Urothelium cell line (cell line): ENCODE measurements at regions not wholly inside any gene's neighbourhood (a gene's known extent, or its start where the extent isn't known, plus 50 kb on each side); places are given as distances from the start of the nearest gene placed in this dataset.

ENCODE experiments used
- DNase-seq: peaks from one replicate; pipeline ENCODE4 v3.0.0; 2011; ENCODE audit warnings: low spot score, mixed read lengths
- FAIRE-seq: peaks from 2 replicates; lab custom pipeline; 2011; peaks lifted over from hg19 to GRCh38; lab: Jason Lieb, UNC

DNA sequence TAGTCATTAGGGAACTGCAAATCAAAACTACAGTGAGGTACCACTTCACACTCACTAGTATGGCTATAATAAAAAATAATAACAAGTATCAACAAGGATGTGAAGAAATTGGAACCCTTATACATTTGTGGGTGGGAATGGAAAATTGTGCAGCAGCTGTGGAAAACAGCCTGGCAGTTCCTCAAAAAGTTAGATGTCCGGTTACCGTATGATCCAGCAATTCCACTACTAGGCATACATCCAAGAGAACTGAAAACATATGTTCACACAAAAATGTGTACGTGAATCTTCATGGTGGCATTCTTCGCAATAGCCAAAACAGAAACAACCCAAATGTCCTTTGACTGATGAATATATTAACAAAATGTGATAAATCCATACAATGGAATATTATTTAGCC, 187.9 kb upstream of the LYSMD4 start:
- FAIRE-seq (no peak), DNase-seq (no peak)

DNA sequence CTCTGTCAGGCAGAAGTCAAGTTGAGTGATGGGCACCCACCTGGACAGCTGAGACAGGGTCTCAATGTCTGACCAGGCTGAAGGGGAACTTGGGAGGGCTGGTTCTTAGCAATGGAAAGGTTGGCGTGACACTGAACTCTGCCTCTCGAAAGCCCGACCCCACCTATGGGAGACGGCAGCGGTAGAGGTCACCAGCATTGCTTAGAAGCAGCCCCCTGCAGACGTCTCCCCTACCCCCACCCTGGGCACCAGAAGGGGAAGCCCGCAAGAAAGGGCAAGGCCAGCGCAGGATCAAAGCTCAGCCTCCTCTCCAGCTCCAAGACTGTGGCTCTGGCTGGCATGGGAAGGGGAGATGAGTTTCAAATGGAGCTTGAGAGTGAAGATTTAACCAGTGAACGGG, 184.8 kb upstream of the LYSMD4 start:
- no peak for FAIRE-seq
- DNase-seq = no peak

GRCh38 chr15:99917252-99917651, 184.0 kb upstream of the LYSMD4 start:
- no peak for DNase-seq
- FAIRE-seq = no peak

DNA sequence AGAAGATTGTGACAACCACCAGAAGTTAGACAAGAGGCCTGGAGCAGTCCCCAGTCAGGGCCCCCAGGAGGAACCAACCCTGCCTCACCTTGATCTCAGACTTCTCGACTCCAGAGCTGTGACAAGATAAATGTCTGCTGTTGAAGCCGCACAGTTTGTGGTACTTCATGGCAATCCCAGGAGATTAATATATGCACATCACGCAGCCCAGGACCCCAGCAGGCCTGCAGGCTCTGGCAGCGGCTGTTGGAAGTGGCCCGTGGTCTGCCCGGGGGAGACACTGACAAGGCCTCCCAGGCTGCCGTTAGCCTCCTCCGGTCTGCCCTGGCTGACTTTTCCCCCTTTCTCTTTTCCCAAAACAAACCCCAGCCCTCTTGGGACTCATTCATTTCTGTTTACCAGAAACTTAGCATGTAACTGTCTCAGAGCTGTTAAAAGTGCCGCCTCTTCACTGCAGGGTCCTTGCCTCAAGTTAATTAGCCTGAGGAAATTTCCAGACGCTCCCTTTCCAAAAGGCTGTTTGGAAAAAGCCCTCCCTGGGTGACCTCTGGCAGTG, 183.5 kb upstream of the LYSMD4 start:
- FAIRE-seq = no peak

GRCh38 chr15:99914723-99915122, 181.5 kb upstream of the LYSMD4 start:
- FAIRE-seq = no peak
- no peak for DNase-seq

More for the DNA sequence above, 183.5 kb upstream of the LYSMD4 start:
- no peak for DNase-seq

DNA sequence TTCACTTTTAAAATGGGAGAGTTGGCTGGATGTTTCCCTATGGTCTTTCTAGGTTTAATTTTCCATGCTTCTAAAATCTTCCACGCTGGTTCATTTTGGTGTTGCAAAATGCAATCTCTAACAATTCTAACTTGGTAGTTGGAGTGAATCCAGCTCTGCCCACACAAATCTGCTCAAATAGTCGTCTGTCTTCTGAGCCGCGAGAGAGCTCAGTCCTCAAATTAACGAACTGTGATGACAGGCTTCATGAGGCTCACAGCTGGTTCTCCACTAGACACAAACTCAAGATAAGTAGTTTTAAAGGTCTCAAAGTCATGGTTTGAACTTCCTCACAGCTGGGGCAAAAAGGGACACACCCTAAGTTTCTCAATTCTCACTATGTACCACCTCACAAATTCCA, 178.6 kb upstream of the LYSMD4 start:
- FAIRE-seq (no peak), DNase-seq (no peak)

- DNase-seq (peak; percentile 23), FAIRE-seq (no peak)
Measured at GRCh38 chr15:99909592-99910295, 176.5 kb upstream of the LYSMD4 start.

DNA sequence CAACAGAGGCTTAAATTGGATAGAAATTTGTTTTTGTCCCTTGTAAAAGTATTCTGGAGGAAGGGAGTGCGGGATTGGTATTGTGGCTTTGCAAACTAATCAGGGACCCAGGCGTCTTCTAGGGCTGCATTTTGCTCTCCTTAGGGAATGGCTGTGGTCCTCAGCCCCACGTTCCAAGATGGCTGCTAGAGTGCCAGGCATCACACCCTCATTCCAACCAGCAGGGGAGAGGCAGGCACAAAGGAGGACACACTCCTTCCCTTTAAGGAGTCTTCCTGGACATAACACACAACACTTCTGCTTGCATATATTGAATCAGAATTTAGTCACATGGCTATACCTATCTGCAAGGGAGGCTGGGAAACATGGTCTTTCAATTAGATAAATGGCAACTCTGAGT, 174.5 kb upstream of the LYSMD4 start:
- DNase-seq (no peak), FAIRE-seq (no peak)

GRCh38 chr15:99906793-99907192, 173.6 kb upstream of the LYSMD4 start:
- FAIRE-seq = no peak
- DNase-seq = no peak

DNA sequence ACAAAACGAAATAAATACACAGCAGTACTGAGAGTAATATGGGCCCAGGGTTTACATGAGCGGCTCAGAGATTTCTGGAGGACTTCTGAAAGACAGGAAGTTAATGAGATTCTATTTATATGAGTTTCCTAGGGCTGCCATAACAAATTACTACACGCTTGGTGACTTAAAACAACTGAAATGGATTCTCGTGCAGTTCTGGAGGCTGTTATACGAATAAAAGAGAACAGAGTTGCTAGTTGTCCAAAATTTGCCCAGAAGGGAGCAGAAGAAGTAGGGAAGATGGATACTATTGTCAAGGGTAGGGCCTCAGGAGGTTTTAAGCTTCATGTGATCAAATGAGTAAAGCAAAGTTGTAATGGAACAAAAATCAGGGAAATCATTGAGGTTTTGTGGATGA, 173.1 kb upstream of the LYSMD4 start:
- FAIRE-seq (no peak), DNase-seq (no peak)

- FAIRE-seq = no peak
- DNase-seq = no peak
Measured at GRCh38 chr15:99902248-99902928, 169.2 kb upstream of the LYSMD4 start.

DNA sequence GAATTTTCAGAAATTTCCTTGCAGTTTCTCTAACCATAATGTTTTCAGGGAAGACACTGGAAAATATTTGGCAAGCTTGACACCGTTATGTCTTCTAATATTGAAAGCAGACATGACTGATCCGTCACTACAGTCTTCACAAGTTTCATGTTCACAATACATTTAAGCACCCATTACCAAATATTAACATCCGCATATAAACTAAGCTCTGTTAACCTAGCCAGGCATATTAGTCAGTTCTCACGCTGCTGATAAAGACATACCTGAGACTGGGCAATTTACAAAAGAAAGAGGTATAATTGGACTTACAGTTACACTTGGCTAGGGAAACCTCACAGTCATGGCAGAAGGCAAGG, 162.7 kb upstream of the LYSMD4 start:
- DNase-seq (no peak), FAIRE-seq (no peak)

GRCh38 chr15:99895189-99895955, 162.1 kb upstream of the LYSMD4 start:
- DNase-seq = no peak
- FAIRE-seq = no peak

DNA sequence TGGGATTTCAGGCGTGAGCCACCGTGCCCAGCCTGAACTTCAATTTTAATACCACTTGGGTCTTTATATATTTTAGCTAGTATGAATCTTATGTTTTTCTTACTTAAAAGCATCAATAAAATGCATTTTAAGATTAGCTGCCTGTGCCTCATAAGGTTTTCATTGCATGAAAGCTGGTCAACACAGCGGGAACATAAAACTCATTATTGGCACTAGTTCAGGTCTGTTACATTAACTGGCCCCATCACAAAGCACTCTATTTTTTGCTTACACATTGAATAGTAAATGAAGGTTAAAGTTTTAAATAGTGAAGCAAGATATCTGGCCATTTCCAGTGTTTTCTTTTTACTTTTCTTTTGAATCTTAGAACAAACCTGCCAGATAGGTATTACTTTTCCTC, 145.6 kb upstream of the LYSMD4 start:
- DNase-seq (no peak), FAIRE-seq (no peak)

GRCh38 chr15:99873451-99873850, 140.2 kb upstream of the LYSMD4 start:
- no peak for DNase-seq
- FAIRE-seq = no peak

DNA sequence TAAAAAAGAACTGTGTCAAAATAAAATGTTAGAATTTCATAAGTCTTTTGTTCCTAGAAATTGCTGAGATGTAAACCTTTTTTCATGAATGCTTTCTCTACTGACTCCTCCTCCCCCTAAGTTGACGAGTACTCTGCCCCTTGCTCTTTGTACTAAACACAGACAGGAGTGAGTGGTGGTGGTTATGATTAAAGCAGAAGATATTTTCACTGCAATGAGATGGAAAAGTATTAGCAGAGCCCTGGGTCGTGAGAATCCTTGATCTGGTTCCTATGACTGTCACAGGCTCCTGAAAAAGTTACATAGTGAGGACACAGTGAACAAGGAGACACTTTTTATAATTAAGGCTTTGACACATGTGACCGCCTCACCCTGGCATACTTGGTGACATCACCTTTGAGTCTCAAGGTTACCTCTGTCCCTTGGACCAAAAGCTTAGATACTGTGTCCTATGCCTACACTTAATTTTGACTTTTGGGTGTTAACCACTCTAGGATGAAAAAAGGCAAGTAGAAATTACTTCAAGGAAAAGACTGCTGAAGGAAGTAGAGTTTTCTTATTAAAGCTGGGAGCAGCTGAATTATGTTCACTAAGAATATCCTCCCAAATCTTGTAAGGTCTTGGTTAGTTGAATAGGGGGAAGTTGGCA, 130.4 kb upstream of the LYSMD4 start:
- DNase-seq (no peak), FAIRE-seq (no peak)

- no peak for FAIRE-seq
Measured at GRCh38 chr15:99857836-99858235, 124.6 kb upstream of the LYSMD4 start.

GRCh38 chr15:99850517-99850916, 117.3 kb upstream of the LYSMD4 start:
- FAIRE-seq (no peak), DNase-seq (no peak)

More at GRCh38 chr15:99857836-99858235, 124.6 kb upstream of the LYSMD4 start:
- DNase-seq = no peak

- DNase-seq (peak; percentile 4), FAIRE-seq (no peak)
Measured at GRCh38 chr15:99845009-99845408, 111.8 kb upstream of the LYSMD4 start.

DNA sequence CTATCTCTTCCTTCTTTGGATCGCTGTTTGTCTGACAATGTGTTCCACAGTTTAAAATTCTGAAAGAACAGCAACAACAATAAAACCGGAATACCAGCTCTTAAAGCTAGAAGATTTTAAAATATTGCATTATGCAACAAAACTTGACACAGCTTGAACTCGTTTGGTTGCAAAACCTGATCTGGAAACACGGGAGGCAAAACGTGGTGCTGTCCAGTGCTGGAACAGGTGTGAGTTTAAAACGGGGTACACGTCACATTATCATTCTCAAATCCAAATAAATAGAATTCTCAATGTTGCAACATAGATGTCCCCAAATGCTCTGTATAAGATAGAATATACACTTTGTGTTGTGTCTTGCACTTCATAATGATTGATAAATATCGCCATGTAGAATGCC, 110.9 kb upstream of the LYSMD4 start:
- no peak for FAIRE-seq
- no peak for DNase-seq

DNA sequence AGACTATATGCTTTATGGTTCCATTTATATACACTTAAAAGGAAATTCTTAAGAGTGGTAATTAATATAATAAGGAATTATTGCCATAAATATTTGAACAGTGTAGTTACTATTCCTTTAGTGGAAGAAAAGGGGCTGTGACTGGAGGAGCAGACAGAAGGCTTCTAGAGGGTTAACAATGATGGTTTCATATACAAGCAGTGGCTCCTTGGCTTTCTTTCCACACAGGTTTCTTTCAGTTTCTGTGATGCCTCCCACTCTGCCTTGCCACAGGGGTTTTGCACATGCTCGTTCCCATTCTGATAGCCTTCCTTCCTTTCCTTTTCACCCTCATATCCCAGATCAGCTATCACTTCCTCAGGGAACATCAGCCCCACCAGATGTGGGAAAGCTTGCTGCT, 108.8 kb upstream of the LYSMD4 start:
- FAIRE-seq = no peak
- DNase-seq = no peak
